Fibroblast of mammary gland (primary cell): ENCODE measurements at regions not wholly inside any gene's neighbourhood (a gene's known extent, or its start where the extent isn't known, plus 50 kb on each side); places are given as distances from the start of the nearest gene placed in this dataset.

ENCODE experiments used
- DNase-seq: peaks from one replicate; pipeline ENCODE4 v3.0.0-alpha.2; 2010; ENCODE audit warnings: low read depth
- H3K4me3 ChIP-seq: 2 replicates; pipeline ENCODE4 v1.5.1; 2011; ENCODE audit warnings: low read depth, mild to moderate bottlenecking, low read length, moderate library complexity; ENCODE audit not compliant: control insufficient read depth
- TF ChIP-seq, protein P1 (sequence below): conservative IDR thresholded peaks from 2 replicates; pipeline ENCODE4 v1.5.1; 2011; ENCODE audit warnings: low read depth, low read length, inconsistent platforms; ENCODE audit not compliant: control insufficient read depth, insufficient read depth

- H3K4me3 ChIP-seq, result no peak overlapping the region
- TF ChIP-seq, protein P1, sequence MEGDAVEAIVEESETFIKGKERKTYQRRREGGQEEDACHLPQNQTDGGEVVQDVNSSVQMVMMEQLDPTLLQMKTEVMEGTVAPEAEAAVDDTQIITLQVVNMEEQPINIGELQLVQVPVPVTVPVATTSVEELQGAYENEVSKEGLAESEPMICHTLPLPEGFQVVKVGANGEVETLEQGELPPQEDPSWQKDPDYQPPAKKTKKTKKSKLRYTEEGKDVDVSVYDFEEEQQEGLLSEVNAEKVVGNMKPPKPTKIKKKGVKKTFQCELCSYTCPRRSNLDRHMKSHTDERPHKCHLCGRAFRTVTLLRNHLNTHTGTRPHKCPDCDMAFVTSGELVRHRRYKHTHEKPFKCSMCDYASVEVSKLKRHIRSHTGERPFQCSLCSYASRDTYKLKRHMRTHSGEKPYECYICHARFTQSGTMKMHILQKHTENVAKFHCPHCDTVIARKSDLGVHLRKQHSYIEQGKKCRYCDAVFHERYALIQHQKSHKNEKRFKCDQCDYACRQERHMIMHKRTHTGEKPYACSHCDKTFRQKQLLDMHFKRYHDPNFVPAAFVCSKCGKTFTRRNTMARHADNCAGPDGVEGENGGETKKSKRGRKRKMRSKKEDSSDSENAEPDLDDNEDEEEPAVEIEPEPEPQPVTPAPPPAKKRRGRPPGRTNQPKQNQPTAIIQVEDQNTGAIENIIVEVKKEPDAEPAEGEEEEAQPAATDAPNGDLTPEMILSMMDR, result no peak
- no peak for DNase-seq
Observed at GRCh38 chr6:21918041-21918440, 324.5 kb downstream of the SOX4 start.

- TF ChIP-seq, protein P1, result no peak
- no peak for DNase-seq
- H3K4me3 ChIP-seq, result no peak overlapping the region
Observed at GRCh38 chr6:21918666-21919065, 325.1 kb downstream of the SOX4 start.

- TF ChIP-seq, protein P1, result no peak
- no peak for DNase-seq
- no peak overlapping the region for H3K4me3 ChIP-seq
Observed at GRCh38 chr6:21922086-21922485, 328.5 kb downstream of the SOX4 start.

GRCh38 chr6:21924002-21924401 lies 330.5 kb downstream of the SOX4 start:
- TF ChIP-seq, protein P1, result no peak
- DNase-seq, result no peak
- no peak overlapping the region for H3K4me3 ChIP-seq

DNA sequence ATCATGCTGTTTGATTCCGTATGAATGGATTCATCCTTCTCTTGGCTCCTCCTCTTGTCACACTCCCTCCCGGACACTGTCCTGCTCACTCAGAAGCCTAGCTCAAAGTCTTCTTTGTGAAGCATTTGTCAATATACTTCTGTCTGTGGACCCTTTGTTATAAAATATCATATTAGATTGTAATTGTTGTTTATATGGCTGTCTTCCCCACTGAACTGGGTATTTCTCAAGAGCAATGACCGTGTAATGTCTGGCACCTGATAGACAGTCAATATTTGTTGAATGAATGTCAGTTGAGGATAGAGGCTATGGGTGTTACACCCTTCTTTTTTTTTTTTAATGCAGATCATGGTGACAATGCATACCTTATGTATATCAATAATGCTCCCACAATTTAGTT lies 335.3 kb downstream of the SOX4 start:
- TF ChIP-seq, protein P1, result no peak

DNA sequence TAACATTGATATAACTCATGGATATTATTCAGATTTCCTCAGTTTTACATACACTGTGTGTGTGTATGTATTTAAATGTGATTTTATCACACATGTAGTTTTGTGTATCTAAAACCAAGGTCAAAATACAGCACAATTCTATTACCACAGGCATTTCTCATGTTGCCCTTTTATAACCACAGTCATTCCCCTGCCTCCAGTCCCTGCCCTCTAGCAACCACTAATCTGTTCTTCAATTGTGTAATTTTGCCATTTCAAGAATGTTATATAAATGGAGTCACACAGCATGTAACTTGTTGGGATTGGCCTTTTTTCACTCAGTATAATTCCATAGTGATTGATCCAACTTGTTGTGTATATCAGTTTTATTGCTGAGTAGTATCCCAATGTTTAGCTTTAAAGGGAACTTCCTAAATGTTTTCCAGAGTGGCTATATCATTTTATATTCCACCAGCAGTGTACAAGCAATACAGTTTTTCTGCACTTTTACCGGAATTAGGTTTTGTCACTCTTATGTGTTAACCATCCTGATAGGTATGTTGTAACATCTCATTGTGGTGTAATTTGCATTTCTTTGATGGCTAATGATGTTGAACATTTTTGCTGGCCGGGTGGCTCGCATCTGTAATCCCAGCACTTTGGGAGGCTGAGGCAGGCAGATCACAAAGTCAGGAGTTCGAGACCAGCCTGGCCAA lies 338.2 kb downstream of the SOX4 start:
- H3K4me3 ChIP-seq, result no peak overlapping the region
- TF ChIP-seq, protein P1, result no peak
- DNase-seq, result peak; percentile 38

More for the DNA sequence above, 335.3 kb downstream of the SOX4 start:
- no peak for DNase-seq
- no peak overlapping the region for H3K4me3 ChIP-seq
